ENCODE measurements at regions not wholly inside any gene's neighbourhood (a gene's known extent, or its start where the extent isn't known, plus 50 kb on each side); places are given as distances from the start of the nearest gene placed in this dataset.

GRCh38 chr13:104204177-104204576, 1138.0 kb upstream of the SLC10A2 start:
- Histone ChIP-seq H3K36me3 (ENCODE audit: low read depth, low read length) (no peaks in the 10 kb centered on the region), H3K4me2 (ENCODE audit: low read length) (no peak overlapping the region), H2AFZ (ENCODE audit: low read length) (no peak overlapping the region), H4K20me1 (ENCODE audit: low read length) (no peaks in the 10 kb centered on the region), H3K79me2 (ENCODE audit: low read length) (no peaks in the 10 kb centered on the region), H3K27ac (ENCODE audit: low read length) (no peak overlapping the region), H3K4me3 (ENCODE audit: low read length) (no peak overlapping the region), H3F3A (ENCODE audit: low read length, unreplicated experiment) (no peaks in the 10 kb centered on the region), H3K9ac (ENCODE audit: low read length) (no peak overlapping the region), H3K9me3 (ENCODE audit: low read length) (no peaks in the 10 kb centered on the region), H3K9me2 (replicated peaks; ENCODE audit: low read length) (no peaks in the 10 kb centered on the region), H3K4me1 (ENCODE audit: insufficient read depth, low read length) (no peaks in the 10 kb centered on the region), H3K27me3 (ENCODE audit: low read length) (no peaks in the 10 kb centered on the region)
- DNase-seq (no peak), ATAC-seq (no peak)
- TF ChIP-seq EZH2phosphoT487 (IDR thresholded peaks at IDR 0.05; ENCODE audit: borderline replicate concordance, low read length), result no peak
- no peak for TF ChIP-seq EZH2 (IDR thresholded peaks at IDR 0.05; ENCODE audit: low read length, unreplicated experiment)
- peak; percentile 46 for TF ChIP-seq CTCF (conservative IDR thresholded peaks at IDR 0.05; ENCODE audit: low read depth, low read length)
- ChIA-PET CTCF (no interaction called here), POLR2A (ENCODE audit: unreplicated experiment) (no interaction called here)
- BruUV-seq (replicated peaks), result no TSS peak
- intact Hi-C loops (cut with micrococcal nuclease), result no loop called here

GRCh38 chr13:104198801-104199200, 1132.6 kb upstream of the SLC10A2 start:
- H3K9me2 ChIP-seq (replicated peaks; ENCODE audit: low read length), result no peaks in the 10 kb centered on the region
- no peak overlapping the region for H2AFZ ChIP-seq (ENCODE audit: low read length)
- ChIA-PET CTCF (no interaction called here), POLR2A (ENCODE audit: unreplicated experiment) (no interaction called here)
- BruUV-seq (replicated peaks), result no TSS peak
- intact Hi-C loops (cut with micrococcal nuclease), result no loop called here
- H3K36me3 ChIP-seq (ENCODE audit: low read depth, low read length), result no peaks in the 10 kb centered on the region
- no peaks in the 10 kb centered on the region for H3K9me3 ChIP-seq (ENCODE audit: low read length)
- H3K4me2 ChIP-seq (ENCODE audit: low read length), result no peak overlapping the region
- ATAC-seq (no peak), DNase-seq (no peak)
- no peak overlapping the region for H3K4me3 ChIP-seq (ENCODE audit: low read length)
- no peak for TF ChIP-seq EZH2 (IDR thresholded peaks at IDR 0.05; ENCODE audit: low read length, unreplicated experiment)
- TF ChIP-seq CTCF (conservative IDR thresholded peaks at IDR 0.05; ENCODE audit: low read depth, low read length), result no peak
- TF ChIP-seq EZH2phosphoT487 (IDR thresholded peaks at IDR 0.05; ENCODE audit: borderline replicate concordance, low read length), result no peak
- no peaks in the 10 kb centered on the region for H3K4me1 ChIP-seq (ENCODE audit: insufficient read depth, low read length)
- H4K20me1 ChIP-seq (ENCODE audit: low read length), result no peaks in the 10 kb centered on the region
- no peaks in the 10 kb centered on the region for H3K27me3 ChIP-seq (ENCODE audit: low read length)
- H3K27ac ChIP-seq (ENCODE audit: low read length), result no peak overlapping the region
- H3K79me2 ChIP-seq (ENCODE audit: low read length), result no peaks in the 10 kb centered on the region
- no peak overlapping the region for H3K9ac ChIP-seq (ENCODE audit: low read length)
- H3F3A ChIP-seq (ENCODE audit: low read length, unreplicated experiment), result no peaks in the 10 kb centered on the region

- no peaks in the 10 kb centered on the region for H3K27me3 ChIP-seq (ENCODE audit: low read length)
- H3K9ac ChIP-seq (ENCODE audit: low read length), result no peak overlapping the region
- no peak for ATAC-seq
- no peaks in the 10 kb centered on the region for H3K9me3 ChIP-seq (ENCODE audit: low read length)
- no peak overlapping the region for H3K27ac ChIP-seq (ENCODE audit: low read length)
- no peaks in the 10 kb centered on the region for H3K4me1 ChIP-seq (ENCODE audit: insufficient read depth, low read length)
- no peaks in the 10 kb centered on the region for H4K20me1 ChIP-seq (ENCODE audit: low read length)
- no peak overlapping the region for H3K4me2 ChIP-seq (ENCODE audit: low read length)
- no peak for DNase-seq
- POLR2A ChIA-PET (ENCODE audit: unreplicated experiment), result no interaction called here
- H3K36me3 ChIP-seq (ENCODE audit: low read depth, low read length), result no peaks in the 10 kb centered on the region
- no peak for TF ChIP-seq EZH2phosphoT487 (IDR thresholded peaks at IDR 0.05; ENCODE audit: borderline replicate concordance, low read length)
- no peak for TF ChIP-seq EZH2 (IDR thresholded peaks at IDR 0.05; ENCODE audit: low read length, unreplicated experiment)
- no peak for TF ChIP-seq CTCF (conservative IDR thresholded peaks at IDR 0.05; ENCODE audit: low read depth, low read length)
- no TSS peak for BruUV-seq (replicated peaks)
- no peaks in the 10 kb centered on the region for H3F3A ChIP-seq (ENCODE audit: low read length, unreplicated experiment)
- no peaks in the 10 kb centered on the region for H3K79me2 ChIP-seq (ENCODE audit: low read length)
- H3K4me3 ChIP-seq (ENCODE audit: low read length), result no peak overlapping the region
- CTCF ChIA-PET, result interaction anchor here (0.6 kb wide), 1 partner anchor 28 kb away, joined by 3 read pairs; no protein-coding TSS in a partner anchor
- no peak overlapping the region for H2AFZ ChIP-seq (ENCODE audit: low read length)
- no peaks in the 10 kb centered on the region for H3K9me2 ChIP-seq (replicated peaks; ENCODE audit: low read length)
- intact Hi-C loops (cut with micrococcal nuclease), result no loop called here
Measured at GRCh38 chr13:104196611-104197010, 1130.4 kb upstream of the SLC10A2 start.
